ENCODE measurements at regions not wholly inside any gene's neighbourhood (a gene's known extent, or its start where the extent isn't known, plus 50 kb on each side); places are given as distances from the start of the nearest gene placed in this dataset.

DNA sequence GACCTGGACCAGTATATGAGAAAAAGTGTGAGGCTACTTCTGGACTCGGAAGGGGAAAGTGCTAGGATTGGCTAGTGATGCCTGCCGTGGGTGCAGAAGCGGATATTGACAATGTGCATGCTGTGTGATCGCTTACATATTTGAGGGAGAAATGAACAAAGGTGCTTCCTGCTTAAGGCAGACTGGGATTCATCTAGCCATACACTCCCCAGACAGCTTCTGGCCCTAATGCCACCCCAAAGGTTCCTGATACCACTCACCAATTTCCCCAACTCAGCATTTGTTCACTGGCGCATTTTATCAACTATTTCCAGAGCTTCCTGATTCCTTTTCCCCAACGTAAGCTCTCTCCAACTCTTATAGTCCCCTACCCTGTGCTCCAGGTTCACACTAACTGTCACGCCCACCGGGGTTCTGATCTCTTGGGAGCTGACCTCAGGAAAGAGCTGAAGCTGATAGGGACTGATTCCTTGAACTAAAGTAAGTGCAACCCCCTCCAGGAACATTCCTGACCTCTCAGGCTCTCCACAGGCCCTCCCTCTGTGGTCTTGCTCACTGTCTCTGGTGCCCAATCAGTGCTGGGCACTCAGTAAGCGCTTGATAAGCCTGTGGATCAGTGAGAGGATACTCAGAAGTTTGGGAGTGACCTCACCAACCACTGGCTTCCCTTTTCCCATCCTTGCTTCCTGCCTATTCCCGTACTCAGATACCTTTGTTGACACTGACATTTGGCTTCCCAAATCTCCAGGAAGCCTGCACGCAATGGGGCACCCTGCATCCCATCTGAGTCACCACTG is 73.3 kb downstream of the MRPL14 start:
- no peak overlapping the region for H3K4me3 Mint-ChIP-seq
- peaks cover 3% of the 10 kb centered on the region for H3K27me3 Mint-ChIP-seq
- H3K36me3 Mint-ChIP-seq (ENCODE audit: low read depth) = no peaks in the 10 kb centered on the region
- H3K4me1 Mint-ChIP-seq = peaks cover 4% of the 10 kb centered on the region
- H3K9me3 Mint-ChIP-seq = no peaks in the 10 kb centered on the region
- ATAC-seq (replicated peaks) = no peak
- no peak overlapping the region for H3K27ac Mint-ChIP-seq

DNA sequence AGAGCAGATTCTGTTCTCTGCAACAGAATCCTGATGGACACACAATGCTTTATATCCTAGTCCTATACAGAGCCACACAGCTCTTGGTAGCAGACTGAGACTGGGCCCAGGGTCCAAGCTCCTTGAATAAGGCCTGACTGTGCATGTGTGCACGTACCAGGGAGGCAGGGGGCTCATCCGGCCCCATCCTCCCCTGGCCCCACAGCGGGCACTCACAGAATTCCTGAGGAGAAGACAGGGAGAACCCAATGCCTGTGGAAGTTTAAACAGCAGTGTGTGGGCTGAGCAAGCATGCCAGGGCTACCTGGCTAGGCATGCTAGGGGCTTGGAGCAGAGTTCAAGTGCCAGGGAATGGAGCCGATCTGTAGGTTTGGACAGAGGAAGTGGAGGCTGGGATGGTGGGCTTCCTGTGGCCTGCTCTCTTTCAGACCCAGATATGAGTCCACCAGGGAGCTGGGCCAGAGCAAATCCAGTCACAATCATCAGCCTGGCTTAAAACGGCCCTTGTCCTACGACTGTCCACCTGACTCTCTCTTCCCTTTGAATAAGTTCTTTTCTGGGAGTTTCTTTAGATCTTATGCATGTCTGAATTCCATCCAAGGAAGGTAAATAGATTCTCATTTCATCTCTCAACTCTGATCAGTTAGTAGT is 74.0 kb downstream of the MRPL14 start:
- no peak for ATAC-seq (replicated peaks)
- no peak overlapping the region for H3K4me3 Mint-ChIP-seq
- no peak overlapping the region for H3K27ac Mint-ChIP-seq
- H3K36me3 Mint-ChIP-seq (ENCODE audit: low read depth) = no peaks in the 10 kb centered on the region
- peaks cover 4% of the 10 kb centered on the region for H3K27me3 Mint-ChIP-seq
- H3K4me1 Mint-ChIP-seq = peaks cover 4% of the 10 kb centered on the region
- H3K9me3 Mint-ChIP-seq = no peaks in the 10 kb centered on the region

DNA sequence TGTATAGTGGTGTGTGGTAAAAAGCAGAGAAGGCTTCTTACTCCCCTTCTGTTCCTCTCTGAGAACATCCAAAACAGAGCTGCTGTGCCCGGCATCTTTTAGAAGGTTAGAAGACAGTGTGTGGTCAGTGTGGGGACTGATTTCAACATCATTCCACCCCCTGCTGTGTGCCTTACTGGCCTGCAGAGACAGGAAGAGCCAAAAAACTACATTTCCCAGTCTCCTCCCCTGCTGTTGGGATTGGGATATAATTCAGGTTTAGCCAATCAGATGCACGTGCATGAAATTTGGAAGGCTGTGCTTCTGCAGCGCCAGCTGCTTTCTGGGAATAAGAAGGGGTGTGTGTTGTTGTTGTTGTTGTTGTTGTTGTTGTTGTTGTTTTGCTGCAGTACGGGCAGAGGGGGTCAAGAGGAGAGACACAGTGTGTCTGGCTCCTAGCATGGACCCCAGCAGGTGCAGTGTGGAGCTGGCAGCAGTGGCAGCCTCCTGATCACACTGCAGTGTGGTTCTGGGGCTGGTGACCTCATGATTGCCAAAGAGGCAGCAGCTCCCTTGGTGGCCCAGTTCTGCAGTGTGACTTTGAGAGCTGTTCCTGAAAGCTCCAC is 74.7 kb downstream of the MRPL14 start:
- ATAC-seq (replicated peaks) = peak; percentile 26
- Mint-ChIP-seq H3K36me3 (ENCODE audit: low read depth) (no peaks in the 10 kb centered on the region), H3K9me3 (no peaks in the 10 kb centered on the region), H3K4me1 (peaks cover 4% of the 10 kb centered on the region), H3K27me3 (peaks cover 4% of the 10 kb centered on the region), H3K4me3 (no peak overlapping the region), H3K27ac (no peak overlapping the region)

DNA sequence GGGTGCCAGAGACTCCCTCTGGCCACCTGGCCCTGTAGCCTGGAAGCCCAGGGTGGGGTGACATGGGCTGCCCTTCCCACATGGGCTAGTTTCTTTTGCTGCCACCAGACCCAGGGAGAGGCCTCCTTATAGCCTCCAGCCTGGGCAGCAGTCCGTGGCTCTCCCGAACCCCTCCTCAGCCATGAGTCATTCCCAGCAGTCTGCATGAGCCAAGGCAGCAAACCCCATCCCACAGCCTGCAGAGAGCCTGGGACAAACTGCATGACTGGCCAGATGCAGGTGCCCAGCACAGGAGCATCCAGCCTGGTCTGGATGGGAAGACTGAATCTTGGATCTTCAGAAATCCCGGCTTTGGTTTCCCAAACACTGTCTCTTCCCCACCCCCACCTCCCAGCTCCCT is 75.7 kb downstream of the MRPL14 start:
- Mint-ChIP-seq H3K27ac (no peak overlapping the region), H3K27me3 (peaks cover 7% of the 10 kb centered on the region), H3K36me3 (ENCODE audit: low read depth) (no peaks in the 10 kb centered on the region), H3K4me1 (peaks cover 4% of the 10 kb centered on the region), H3K4me3 (no peak overlapping the region), H3K9me3 (no peaks in the 10 kb centered on the region)
- no peak for ATAC-seq (replicated peaks)

DNA sequence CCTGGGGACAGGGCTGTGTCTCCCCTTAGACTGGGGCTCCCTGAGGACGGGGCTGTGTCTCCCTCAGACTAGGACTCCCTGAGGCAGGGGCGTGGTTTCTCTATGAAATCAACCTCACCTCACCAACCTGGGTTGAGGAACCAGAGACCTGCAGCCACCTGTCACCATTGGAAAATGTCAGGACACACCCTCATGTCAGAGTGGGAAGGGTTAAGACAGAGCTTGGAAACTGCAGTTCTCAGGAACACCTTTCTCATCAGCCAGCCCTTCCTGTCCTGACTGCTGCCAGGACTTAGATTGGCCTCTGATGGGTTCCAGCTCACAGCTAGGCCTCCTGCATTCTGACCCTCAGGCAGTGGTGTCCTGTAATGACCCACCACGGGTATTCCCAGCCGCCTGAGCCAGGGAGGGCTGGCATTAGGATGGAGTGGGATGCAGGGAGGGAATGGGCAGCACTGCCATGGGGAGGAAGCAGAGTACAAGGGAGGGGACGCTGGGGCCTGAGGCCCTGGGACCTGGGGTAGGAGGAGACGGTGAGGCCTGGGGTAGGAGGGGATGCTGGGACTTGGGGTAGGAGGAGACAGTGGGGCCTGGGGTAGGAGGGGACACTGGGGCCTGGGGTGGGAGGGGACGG is 76.3 kb downstream of the MRPL14 start:
- Mint-ChIP-seq H3K4me1 (peaks cover 4% of the 10 kb centered on the region), H3K36me3 (ENCODE audit: low read depth) (no peaks in the 10 kb centered on the region), H3K27ac (no peak overlapping the region), H3K9me3 (no peaks in the 10 kb centered on the region), H3K4me3 (no peak overlapping the region), H3K27me3 (peaks cover 7% of the 10 kb centered on the region)
- no peak for ATAC-seq (replicated peaks)

DNA sequence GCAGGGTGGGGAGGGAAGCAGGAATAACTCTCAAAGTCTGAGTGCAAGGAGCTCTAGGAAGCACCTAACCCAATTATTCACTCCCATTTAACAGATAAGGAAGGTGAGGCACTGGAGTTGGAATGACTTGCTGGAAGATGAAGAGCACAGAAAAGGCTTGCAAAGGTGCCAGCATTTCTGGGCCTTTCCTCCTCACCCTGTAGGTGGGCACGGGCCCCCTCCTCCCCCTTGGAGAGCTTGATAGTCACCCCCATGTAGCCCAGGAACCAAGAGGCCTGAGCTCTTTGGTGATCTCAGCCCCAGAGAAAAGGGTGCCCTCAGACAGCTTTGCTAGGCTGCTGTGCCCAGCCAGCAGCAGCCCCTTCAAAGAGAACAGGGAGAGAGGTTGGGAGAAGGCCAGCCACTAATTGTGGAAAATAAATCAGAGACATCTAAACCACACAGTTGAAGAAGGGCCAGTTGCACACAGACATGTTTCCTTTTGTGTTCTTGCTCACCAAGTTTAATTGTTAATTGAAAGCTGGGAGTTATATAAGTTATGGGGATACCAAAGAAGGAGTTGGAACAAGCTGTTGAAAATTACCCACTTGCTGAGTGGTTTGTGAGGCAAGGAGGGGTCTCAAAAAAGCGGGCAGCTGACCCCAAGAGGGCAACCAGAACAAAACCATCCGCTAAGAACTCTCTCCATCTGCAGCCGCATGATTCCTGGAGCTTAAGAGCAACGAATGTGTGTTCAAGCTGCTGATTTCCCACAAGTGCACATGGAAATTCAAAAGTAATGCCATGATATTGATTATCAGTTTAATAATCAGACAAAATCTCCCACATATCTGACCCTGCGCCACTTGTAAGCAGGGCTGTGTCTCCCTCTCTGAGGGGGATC is 77.0 kb downstream of the MRPL14 start:
- Mint-ChIP-seq H3K4me1 (peaks cover 4% of the 10 kb centered on the region), H3K27me3 (peaks cover 7% of the 10 kb centered on the region), H3K27ac (no peak overlapping the region), H3K4me3 (no peak overlapping the region), H3K36me3 (ENCODE audit: low read depth) (no peaks in the 10 kb centered on the region), H3K9me3 (no peaks in the 10 kb centered on the region)
- ATAC-seq (replicated peaks) = no peak

DNA sequence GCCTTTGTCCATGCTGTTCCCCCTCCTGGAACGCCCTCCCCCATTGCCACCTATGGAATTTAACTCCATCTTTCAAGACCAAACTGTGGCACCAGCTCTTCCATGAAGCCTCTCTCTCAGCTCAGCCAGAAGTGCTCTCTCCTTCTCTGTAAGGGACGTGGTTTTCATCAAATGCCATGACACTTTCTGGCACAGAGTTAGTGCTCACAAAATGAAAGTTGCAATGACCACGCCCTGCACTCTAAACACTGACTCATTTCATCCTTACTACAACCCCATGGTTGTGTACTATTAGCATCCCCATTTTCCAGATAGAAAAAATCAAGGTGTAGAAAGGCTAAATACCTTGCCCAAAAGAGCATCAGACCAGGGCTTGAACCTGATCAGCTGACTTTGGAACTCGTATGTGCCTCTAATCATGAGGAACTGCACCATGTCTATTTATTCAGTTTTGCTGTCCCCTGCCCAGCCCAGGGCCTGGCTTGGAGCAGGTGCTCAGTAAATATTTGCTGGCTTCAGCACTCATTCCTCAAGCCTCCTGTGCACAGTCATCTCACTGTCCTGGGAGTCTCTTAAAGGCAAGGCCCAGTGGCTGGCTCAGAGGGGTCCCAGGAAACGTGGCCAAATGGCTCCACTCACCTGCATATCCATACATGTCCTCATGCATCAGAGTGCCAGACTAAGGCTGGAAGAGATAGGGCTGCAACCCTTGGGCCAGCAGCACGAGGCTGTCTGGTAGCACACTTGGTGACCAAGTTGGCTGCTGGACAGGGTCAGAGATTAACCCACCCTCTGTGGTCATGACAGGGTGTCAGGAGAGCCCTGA is 77.9 kb downstream of the MRPL14 start:
- peak; percentile 81 for ATAC-seq (replicated peaks)
- Mint-ChIP-seq H3K36me3 (ENCODE audit: low read depth) (no peaks in the 10 kb centered on the region), H3K9me3 (no peaks in the 10 kb centered on the region), H3K4me3 (peak overlapping the region; percentile 16), H3K27ac (peak overlapping the region; percentile 15), H3K27me3 (peaks cover 7% of the 10 kb centered on the region), H3K4me1 (peaks cover 4% of the 10 kb centered on the region)

DNA sequence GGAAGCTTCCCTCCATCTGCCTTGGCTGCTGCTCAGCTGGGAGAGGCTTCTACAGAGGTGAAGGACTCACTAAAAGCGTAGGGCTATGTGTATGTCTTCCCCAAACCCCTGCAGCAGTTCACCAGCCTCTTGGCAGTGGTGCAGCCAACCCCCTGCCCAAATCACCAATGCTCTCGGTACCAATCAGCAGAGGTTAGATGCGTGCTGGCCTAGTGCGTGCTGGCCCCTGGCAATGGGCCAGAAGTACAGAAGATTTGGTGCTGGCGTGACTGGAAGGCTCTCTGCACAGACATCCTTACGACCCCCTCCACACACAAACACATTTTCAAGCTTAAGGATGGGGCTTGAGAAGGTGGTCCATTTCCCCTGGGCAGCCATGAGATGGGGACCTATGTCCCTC is 79.0 kb downstream of the MRPL14 start:
- no peak for ATAC-seq (replicated peaks)
- H3K4me1 Mint-ChIP-seq = peaks cover 4% of the 10 kb centered on the region
- H3K9me3 Mint-ChIP-seq = no peaks in the 10 kb centered on the region
- peaks cover 7% of the 10 kb centered on the region for H3K27me3 Mint-ChIP-seq
- H3K4me3 Mint-ChIP-seq = no peak overlapping the region
- H3K36me3 Mint-ChIP-seq (ENCODE audit: low read depth) = no peaks in the 10 kb centered on the region
- no peak overlapping the region for H3K27ac Mint-ChIP-seq

DNA sequence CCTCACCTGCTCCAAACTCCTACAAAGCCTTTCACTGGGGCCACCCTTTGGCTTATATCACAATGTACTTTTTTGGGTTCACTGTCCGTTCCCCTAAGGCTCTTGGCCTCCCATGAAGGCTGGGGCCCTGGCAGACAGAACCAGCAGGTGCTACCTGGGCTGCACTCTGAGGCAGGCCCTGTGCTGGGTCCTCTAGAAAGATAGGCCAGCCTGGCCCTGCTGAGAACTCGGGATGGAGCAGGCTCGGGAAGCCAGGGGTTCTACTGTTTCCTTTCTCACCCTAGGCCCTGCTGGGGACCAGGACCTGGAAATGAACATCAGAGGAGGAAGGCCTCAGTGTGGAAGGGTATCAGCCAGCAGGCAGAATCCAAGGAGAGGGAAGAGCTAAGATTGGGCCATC is 79.5 kb downstream of the MRPL14 start:
- peaks cover 7% of the 10 kb centered on the region for H3K27me3 Mint-ChIP-seq

DNA sequence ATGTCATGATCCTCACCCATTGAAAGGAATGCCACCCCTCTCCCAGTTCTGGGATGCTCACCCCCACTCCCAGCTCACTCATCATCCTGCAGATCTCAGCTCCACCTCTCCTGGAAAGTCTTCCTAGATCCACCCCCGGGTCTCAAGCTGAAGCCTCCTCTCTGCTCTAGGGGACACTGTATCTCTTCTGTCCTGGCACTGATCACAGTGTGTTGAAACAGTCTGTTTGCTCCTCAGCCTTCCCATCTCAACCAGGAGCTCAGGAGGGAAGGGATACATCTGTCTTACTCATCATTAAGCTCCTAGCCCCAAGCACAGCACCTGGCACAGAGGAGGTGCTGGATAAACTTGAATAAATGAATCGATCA is 80.1 kb downstream of the MRPL14 start:
- peaks cover 4% of the 10 kb centered on the region for H3K4me1 Mint-ChIP-seq

More for the DNA sequence above, 79.5 kb downstream of the MRPL14 start:
- H3K4me1 Mint-ChIP-seq = peaks cover 4% of the 10 kb centered on the region
- no peak overlapping the region for H3K4me3 Mint-ChIP-seq
- H3K36me3 Mint-ChIP-seq (ENCODE audit: low read depth) = no peaks in the 10 kb centered on the region
- no peak overlapping the region for H3K27ac Mint-ChIP-seq
- H3K9me3 Mint-ChIP-seq = no peaks in the 10 kb centered on the region
- no peak for ATAC-seq (replicated peaks)

DNA sequence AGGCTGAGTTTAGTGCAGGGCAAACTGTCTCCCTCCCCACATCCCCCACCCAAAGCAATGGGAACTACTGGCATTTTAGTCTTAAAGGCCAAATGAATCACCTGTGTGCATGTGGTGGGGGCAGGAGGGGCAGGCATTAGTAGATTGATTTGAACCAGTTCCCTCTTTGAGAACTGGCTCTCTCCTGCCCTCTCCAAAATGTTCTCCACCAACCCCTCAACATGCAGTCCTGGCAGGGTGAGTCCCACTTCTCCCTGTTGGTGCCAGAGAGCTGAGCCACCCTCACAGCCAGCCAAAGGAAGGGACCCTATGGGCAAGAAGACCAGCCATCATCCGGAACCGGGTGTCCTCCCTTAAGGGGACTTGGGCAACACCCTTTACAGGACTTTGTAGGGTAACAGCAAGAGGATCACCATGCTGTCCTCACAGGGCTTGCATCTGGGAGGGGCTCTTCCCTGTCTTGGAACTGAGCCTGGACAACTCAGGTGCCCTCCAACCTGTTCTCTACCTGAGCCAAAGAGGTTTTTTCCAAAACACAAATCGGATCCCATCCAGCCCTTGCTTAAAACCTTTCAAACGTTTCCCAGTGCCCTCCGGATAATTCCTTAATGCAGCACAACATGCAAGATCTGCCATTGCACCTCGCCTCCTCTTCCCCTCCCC is 80.6 kb downstream of the MRPL14 start:
- peaks cover 7% of the 10 kb centered on the region for H3K27me3 Mint-ChIP-seq
- no peak overlapping the region for H3K27ac Mint-ChIP-seq
- no peak for ATAC-seq (replicated peaks)
- H3K4me1 Mint-ChIP-seq = peaks cover 4% of the 10 kb centered on the region
- no peak overlapping the region for H3K4me3 Mint-ChIP-seq
- H3K9me3 Mint-ChIP-seq = no peaks in the 10 kb centered on the region
- H3K36me3 Mint-ChIP-seq (ENCODE audit: low read depth) = no peaks in the 10 kb centered on the region

More for the DNA sequence above, 80.1 kb downstream of the MRPL14 start:
- Mint-ChIP-seq H3K27ac (no peak overlapping the region), H3K27me3 (peaks cover 7% of the 10 kb centered on the region), H3K36me3 (ENCODE audit: low read depth) (no peaks in the 10 kb centered on the region), H3K9me3 (no peaks in the 10 kb centered on the region), H3K4me3 (no peak overlapping the region)
- no peak for ATAC-seq (replicated peaks)

DNA sequence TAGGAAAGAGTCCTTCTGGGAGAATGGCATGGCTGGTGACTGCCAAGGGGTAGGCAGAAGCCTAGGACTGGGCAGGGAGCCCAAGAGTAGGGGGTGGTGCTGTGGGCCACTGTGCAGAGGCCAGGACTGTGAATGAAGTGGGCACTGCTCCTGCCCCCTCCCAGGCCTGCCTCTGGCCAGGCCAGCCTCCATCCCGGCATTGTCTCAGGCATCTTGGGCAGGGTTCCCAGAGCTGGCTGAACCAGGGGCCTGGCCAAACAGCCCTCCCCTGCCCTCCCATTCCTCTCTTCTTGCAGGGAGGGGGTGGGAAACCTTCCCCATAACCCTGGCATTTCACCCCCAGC is 81.6 kb downstream of the MRPL14 start:
- no peaks in the 10 kb centered on the region for H3K36me3 Mint-ChIP-seq (ENCODE audit: low read depth)
- H3K4me3 Mint-ChIP-seq = no peak overlapping the region
- peaks cover 4% of the 10 kb centered on the region for H3K4me1 Mint-ChIP-seq
- no peaks in the 10 kb centered on the region for H3K9me3 Mint-ChIP-seq
- H3K27me3 Mint-ChIP-seq = peaks cover 7% of the 10 kb centered on the region
- no peak overlapping the region for H3K27ac Mint-ChIP-seq
- no peak for ATAC-seq (replicated peaks)
